ENCODE measurements at regions not wholly inside any gene's neighbourhood (a gene's known extent, or its start where the extent isn't known, plus 50 kb on each side); places are given as distances from the start of the nearest gene placed in this dataset.

DNA sequence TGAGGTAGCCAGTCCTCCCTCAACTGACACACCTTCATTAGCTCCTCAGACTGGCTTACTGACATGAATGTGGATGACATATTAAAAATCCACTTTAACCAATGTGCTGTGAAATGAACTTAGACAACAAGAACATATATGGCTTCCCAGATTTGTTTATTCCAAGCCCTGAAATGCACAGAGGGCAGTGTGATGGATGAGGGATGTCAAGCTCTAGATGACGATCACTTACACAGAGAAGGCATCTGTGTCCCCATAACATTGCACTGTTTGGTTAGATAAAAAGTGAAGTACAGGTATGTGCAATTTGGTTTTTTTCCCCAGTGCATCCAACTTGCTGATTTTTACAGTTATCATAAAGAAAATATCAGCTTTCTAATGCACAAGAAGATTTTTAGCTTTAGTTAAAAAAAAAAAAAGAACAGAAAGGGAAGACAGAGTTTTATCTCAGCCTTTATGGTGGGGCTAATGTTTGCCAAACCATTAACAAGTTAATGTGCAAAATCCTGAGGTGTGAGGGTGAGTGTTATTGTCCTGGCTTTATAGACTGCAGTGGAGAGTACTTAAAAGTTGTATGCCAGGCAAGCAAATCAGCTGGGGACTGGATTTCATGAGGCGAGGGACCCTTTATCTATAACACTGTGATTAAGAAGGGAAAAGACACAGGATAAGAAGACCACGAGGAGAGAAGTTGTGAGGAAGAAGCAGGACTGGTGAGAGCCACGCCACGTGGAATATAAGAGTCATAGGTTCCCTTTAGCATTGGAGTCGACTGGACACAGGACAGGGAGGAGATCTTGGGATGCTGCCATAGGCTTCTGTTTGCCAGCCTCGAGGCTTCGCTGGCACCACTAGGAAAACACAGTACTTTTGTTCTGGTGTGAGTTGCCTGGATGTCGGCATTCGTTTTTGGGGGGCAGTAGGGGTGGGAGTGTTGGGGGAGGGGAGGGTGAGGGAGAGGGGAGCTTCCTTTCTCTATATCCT is 90.0 kb upstream of the BACH2 start:
- no peak for TF ChIP-seq POLR2A (IDR thresholded peaks at IDR 0.05)
- TF ChIP-seq, protein P1, sequence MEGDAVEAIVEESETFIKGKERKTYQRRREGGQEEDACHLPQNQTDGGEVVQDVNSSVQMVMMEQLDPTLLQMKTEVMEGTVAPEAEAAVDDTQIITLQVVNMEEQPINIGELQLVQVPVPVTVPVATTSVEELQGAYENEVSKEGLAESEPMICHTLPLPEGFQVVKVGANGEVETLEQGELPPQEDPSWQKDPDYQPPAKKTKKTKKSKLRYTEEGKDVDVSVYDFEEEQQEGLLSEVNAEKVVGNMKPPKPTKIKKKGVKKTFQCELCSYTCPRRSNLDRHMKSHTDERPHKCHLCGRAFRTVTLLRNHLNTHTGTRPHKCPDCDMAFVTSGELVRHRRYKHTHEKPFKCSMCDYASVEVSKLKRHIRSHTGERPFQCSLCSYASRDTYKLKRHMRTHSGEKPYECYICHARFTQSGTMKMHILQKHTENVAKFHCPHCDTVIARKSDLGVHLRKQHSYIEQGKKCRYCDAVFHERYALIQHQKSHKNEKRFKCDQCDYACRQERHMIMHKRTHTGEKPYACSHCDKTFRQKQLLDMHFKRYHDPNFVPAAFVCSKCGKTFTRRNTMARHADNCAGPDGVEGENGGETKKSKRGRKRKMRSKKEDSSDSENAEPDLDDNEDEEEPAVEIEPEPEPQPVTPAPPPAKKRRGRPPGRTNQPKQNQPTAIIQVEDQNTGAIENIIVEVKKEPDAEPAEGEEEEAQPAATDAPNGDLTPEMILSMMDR (IDR thresholded peaks at IDR 0.05): no peak

Data from uterus (tissue), 2 donors.